GM12878 (cell line): ENCODE measurements at regions not wholly inside any gene's neighbourhood (a gene's known extent, or its start where the extent isn't known, plus 50 kb on each side); places are given as distances from the start of the nearest gene placed in this dataset.

Source experiments
- ATAC-seq: fragments of 200-7000 bp; cut with Tn5 transposase; 3 replicates; pipeline ENCODE4 v1.9.1; 2020; ENCODE audit warnings: mild to moderate bottlenecking, moderate library complexity
- BruUV-seq: library from RNA; stranded (reverse); fragments of 400-500 nt; replicated peaks from 2 replicates; lab custom pipeline; 2021; lab: Mats Ljungman, UMichigan
- CTCF ChIA-PET: fragments of 300-600 bp; sonication (Branson Sonifier 250); formaldehyde crosslinking; extraction: SDS; loops from one replicate; lab custom pipeline; 2021; ENCODE audit warnings: inconsistent platforms; lab: Yijun Ruan, JAX
- POLR2A ChIA-PET: fragments of 350-600 bp; formaldehyde crosslinking; extraction: SDS; loops from one replicate; lab custom pipeline; 2021; ENCODE audit warnings: inconsistent platforms; lab: Charles Lee
- RAD21 ChIA-PET: fragments of 300-600 bp; sonication (Branson Sonifier 250); formaldehyde crosslinking; loops from one replicate; lab custom pipeline; 2023; ENCODE audit warnings: antibody characterized with exemption; ENCODE audit not compliant: unreplicated experiment; lab: Charles Lee
- SMC1A ChIA-PET: fragments of 300-600 bp; sonication (Branson Sonifier 250); formaldehyde crosslinking; loops from one replicate; lab custom pipeline; 2023; ENCODE audit not compliant: unreplicated experiment, uncharacterized antibody; lab: Charles Lee
- DNase-seq: peaks from one replicate; pipeline ENCODE4 v3.0.0-alpha.2; 2011; ENCODE audit warnings: low read depth, low spot score
- FAIRE-seq: peaks from 3 replicates; lab custom pipeline; 2011; peaks lifted over from hg19 to GRCh38; lab: Jason Lieb, UNC
- H2AFZ ChIP-seq: 2 replicates; pipeline ENCODE4 v1.6.0; 2011; ENCODE audit warnings: low read depth, low read length, control low read depth; ENCODE audit not compliant: control insufficient read depth
- H3K27ac ChIP-seq: 2 replicates; pipeline ENCODE4 v1.5.1; 2011; ENCODE audit warnings: control low read depth; ENCODE audit not compliant: control insufficient read depth, insufficient read depth
- H3K27me3 ChIP-seq, 2 experiments: replicated peaks in 1 of 2; 2 replicates each; pipeline versions ENCODE4 v1.6.0 to v1.6.1; 2011; ENCODE audit warnings: low read length in 1 of 2; ENCODE audit not compliant: control insufficient read depth in 2 of 2, insufficient read depth in 2 of 2
- H3K36me3 ChIP-seq, 2 experiments: 2 replicates each; pipeline ENCODE4 v1.5.1; 2011; ENCODE audit warnings: low read length in 1 of 2; ENCODE audit not compliant: control insufficient read depth in 2 of 2, insufficient read depth in 2 of 2
- H3K4me1 ChIP-seq: 2 replicates; pipeline ENCODE4 v1.6.1; 2011; ENCODE audit warnings: mild to moderate bottlenecking, low read length, moderate library complexity, mixed read lengths; ENCODE audit not compliant: control insufficient read depth, insufficient read depth
- H3K4me2 ChIP-seq: 2 replicates; pipeline ENCODE4 v1.6.0; 2011; ENCODE audit warnings: control low read depth; ENCODE audit not compliant: control insufficient read depth, insufficient read depth
- H3K4me3 ChIP-seq: fragments of 200-600 bp; sonication (generic); 2 replicates; pipeline ENCODE4 v1.5.1; 2016
- H3K79me2 ChIP-seq: 2 replicates; pipeline ENCODE4 v1.6.0; 2011; ENCODE audit warnings: low read length; ENCODE audit not compliant: control insufficient read depth, insufficient read depth
- H3K9ac ChIP-seq: 2 replicates; pipeline ENCODE4 v1.8.0; 2011; ENCODE audit warnings: low read length, control low read depth, mixed read lengths; ENCODE audit not compliant: control insufficient read depth, insufficient read depth
- H3K9me3 ChIP-seq: replicated peaks from 3 replicates; pipeline ENCODE4 v1.5.1; 2011; ENCODE audit warnings: mild to moderate bottlenecking, low read length; ENCODE audit not compliant: control insufficient read depth, insufficient read depth
- H4K20me1 ChIP-seq: 2 replicates; pipeline ENCODE4 v1.6.0; 2011; ENCODE audit not compliant: control insufficient read depth, insufficient read depth
- ATF7 ChIP-seq: fragments of 450-650 bp; IDR thresholded peaks from 2 replicates; pipeline ENCODE4 v1.6.1; 2016; ENCODE audit warnings: low read depth, mild to moderate bottlenecking
- EP300 ChIP-seq, 2 experiments: fragments of 150-350 bp in 1 of 2; IDR thresholded peaks; 2 replicates each; pipeline ENCODE4 v1.6.1; 2011 to 2012; ENCODE audit warnings: low read depth in 2 of 2, low read length in 2 of 2, borderline replicate concordance in 1 of 2, improper control_type of control experiment in 1 of 2, inconsistent platforms in 1 of 2; ENCODE audit not compliant: control insufficient read depth in 1 of 2
- LARP7 ChIP-seq: fragments of 450-650 bp; IDR thresholded peaks from 2 replicates; pipeline ENCODE4 v1.6.1; 2017; ENCODE audit warnings: mild to moderate bottlenecking
- TCF3 ChIP-seq: IDR thresholded peaks from 2 replicates; pipeline ENCODE4 v1.6.1; 2012; ENCODE audit warnings: low read depth, mild to moderate bottlenecking, low read length, borderline replicate concordance; ENCODE audit not compliant: insufficient read depth
- ZNF274 ChIP-seq: IDR thresholded peaks from one replicate; pipeline ENCODE4 v1.8.0; 2011; ENCODE audit not compliant: insufficient read length, insufficient read depth
- WGBS: methylation state at CpG from one replicate; pipeline ENCODE4 v1.1.6; 2016; ENCODE audit warnings: low lambda C conversion rate; ENCODE audit not compliant: insufficient replicate concordance, insufficient coverage; ENCODE audit errors: missing lambda C conversion rate; 5-methylcytosine and 5-hydroxymethylcytosine counted together
- in situ Hi-C: fragments of 300-500 bp; cut with MboI; formaldehyde crosslinking; loops from 9 replicates; pipeline ENCODE4 v1.14.3; 2018; ENCODE audit warnings: mixed read lengths
- intact Hi-C: fragments of 100-400 bp; cut with micrococcal nuclease; formaldehyde crosslinking; loops from one replicate; pipeline ENCODE4 v1.14.2; 2022; ENCODE audit not compliant: unreplicated experiment
- TF ChIP-seq, protein P1 (sequence below): IDR thresholded peaks from 2 replicates; pipeline ENCODE4 v1.6.1; 2011; ENCODE audit warnings: borderline replicate concordance, low read depth, mild to moderate bottlenecking, moderate library complexity, low read length; ENCODE audit not compliant: insufficient read depth, poor library complexity, severe bottlenecking

DNA sequence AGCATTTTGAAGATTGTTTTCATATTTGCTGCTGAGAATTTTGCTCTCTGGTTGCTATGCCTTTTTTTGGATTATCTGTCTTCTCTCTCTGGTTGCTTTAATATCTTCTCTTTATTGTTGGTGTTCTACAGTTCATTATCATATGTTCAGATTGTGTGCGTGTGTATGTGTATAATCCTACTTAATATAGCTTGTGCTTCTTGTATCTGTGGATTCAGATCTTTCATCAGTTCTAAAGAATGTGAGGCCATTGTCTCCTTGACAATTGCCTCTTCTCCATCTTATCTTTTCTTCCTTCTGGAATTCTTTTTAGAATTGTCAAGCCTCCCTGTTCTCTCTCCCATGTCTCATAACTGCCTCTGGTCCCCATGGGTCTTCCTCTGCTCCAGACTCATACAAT lies 195.4 kb downstream of the CDC5L start (continued):
- no peak for TF ChIP-seq TCF3
- TF ChIP-seq, protein P1, sequence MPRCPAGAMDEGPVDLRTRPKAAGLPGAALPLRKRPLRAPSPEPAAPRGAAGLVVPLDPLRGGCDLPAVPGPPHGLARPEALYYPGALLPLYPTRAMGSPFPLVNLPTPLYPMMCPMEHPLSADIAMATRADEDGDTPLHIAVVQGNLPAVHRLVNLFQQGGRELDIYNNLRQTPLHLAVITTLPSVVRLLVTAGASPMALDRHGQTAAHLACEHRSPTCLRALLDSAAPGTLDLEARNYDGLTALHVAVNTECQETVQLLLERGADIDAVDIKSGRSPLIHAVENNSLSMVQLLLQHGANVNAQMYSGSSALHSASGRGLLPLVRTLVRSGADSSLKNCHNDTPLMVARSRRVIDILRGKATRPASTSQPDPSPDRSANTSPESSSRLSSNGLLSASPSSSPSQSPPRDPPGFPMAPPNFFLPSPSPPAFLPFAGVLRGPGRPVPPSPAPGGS, result no peak
- TF ChIP-seq ATF7, result no peak
- TF ChIP-seq, all 136 proteins: peak for 0

DNA sequence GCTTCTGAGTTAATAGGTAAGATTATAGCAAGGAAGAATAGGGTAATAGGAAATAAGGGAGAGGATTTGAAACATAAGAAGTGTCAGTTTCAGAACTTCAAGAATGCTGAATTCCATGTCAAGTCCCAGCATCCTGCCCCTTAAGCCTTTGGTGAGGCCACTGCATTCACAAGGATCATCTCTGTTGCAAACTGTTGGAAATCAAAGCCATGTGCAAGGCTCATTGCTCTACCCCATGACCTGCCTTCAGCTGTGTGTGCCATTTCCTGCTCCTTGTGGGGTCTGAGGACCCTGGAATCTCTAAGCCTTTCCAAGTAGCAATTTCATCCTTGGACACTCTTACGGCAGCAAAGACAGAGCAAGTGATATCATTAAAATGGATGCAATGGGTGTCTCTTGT lies 203.0 kb downstream of the CDC5L start:
- no peaks in the 10 kb centered on the region for H4K20me1 ChIP-seq
- TF ChIP-seq EP300 (IDR thresholded peaks at IDR 0.05; ENCODE audit: borderline replicate concordance in 1 of 2, control insufficient read depth in 1 of 2, low read depth in 2 of 2, low read length in 2 of 2) (no peak), LARP7 (no peak), ZNF274 (no peak)
- TF ChIP-seq, all 136 proteins: peak for 0
- CTCF ChIA-PET, result interaction anchor here (4.1 kb wide), 1 partner anchor 115 kb away, joined by 15 read pairs; no protein-coding TSS in a partner anchor
- H3K9me3 ChIP-seq, result no peaks in the 10 kb centered on the region
- 0% methylated on average over 1 of the region's 1 CpG for WGBS
- H3K79me2 ChIP-seq, result no peaks in the 10 kb centered on the region
- in situ Hi-C loops, result loop anchor here (10.0 kb wide), 1 partner anchor 1334 kb away; no protein-coding TSS in a partner anchor
- H3K4me1 ChIP-seq, result no peaks in the 10 kb centered on the region
- intact Hi-C loops, result loop anchor here (10.0 kb wide), 1 partner anchor 1124 kb away; no protein-coding TSS in a partner anchor
- no peaks in the 10 kb centered on the region for H3K36me3 ChIP-seq
- SMC1A ChIA-PET, result interaction anchor here (1.7 kb wide), 1 partner anchor 1332 kb away, joined by 5 read pairs; no protein-coding TSS in a partner anchor
- POLR2A ChIA-PET, result no interaction called here
- H3K4me3 ChIP-seq, result no peak overlapping the region
- ATAC-seq (no peak), FAIRE-seq (no peak), DNase-seq (no peak)
- RAD21 ChIA-PET, result no interaction called here
- no peak overlapping the region for H3K9ac ChIP-seq
- H2AFZ ChIP-seq, result no peak overlapping the region
- no peaks in the 10 kb centered on the region for H3K27me3 ChIP-seq
- BruUV-seq, result no TSS peak
- no peak overlapping the region for H3K4me2 ChIP-seq
- H3K27ac ChIP-seq, result no peak overlapping the region
